ENCODE measurements at regions not wholly inside any gene's neighbourhood (a gene's known extent, or its start where the extent isn't known, plus 50 kb on each side); places are given as distances from the start of the nearest gene placed in this dataset.
A peak's percentile ranks its signal among the peaks of the same experiment; 100 is the strongest.

- Histone ChIP-seq H3K27ac (no peak overlapping the region), H3K4me3 (ENCODE audit: low read depth, low read length) (no peak overlapping the region), H3K36me3 (replicated peaks) (no peaks in the 10 kb centered on the region), H3K27me3 (replicated peaks) (no peaks in the 10 kb centered on the region)
- no peak for DNase-seq
- TF ChIP-seq, protein P1, sequence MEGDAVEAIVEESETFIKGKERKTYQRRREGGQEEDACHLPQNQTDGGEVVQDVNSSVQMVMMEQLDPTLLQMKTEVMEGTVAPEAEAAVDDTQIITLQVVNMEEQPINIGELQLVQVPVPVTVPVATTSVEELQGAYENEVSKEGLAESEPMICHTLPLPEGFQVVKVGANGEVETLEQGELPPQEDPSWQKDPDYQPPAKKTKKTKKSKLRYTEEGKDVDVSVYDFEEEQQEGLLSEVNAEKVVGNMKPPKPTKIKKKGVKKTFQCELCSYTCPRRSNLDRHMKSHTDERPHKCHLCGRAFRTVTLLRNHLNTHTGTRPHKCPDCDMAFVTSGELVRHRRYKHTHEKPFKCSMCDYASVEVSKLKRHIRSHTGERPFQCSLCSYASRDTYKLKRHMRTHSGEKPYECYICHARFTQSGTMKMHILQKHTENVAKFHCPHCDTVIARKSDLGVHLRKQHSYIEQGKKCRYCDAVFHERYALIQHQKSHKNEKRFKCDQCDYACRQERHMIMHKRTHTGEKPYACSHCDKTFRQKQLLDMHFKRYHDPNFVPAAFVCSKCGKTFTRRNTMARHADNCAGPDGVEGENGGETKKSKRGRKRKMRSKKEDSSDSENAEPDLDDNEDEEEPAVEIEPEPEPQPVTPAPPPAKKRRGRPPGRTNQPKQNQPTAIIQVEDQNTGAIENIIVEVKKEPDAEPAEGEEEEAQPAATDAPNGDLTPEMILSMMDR (IDR thresholded peaks at IDR 0.05; ENCODE audit: low read depth, low read length, missing control alignments): no peak
- in situ Hi-C loops (cut with HindIII; ENCODE audit: low pct_ligation_motif_present, low sequenced_read_pairs): no loop called here
These were observed 209.5 kb downstream of the TOMM20 start for GRCh38 chr1:234918961-234919761.

- in situ Hi-C loops (cut with HindIII; ENCODE audit: low pct_ligation_motif_present, low sequenced_read_pairs): no loop called here
- peak; percentile 53 for DNase-seq
- TF ChIP-seq, protein P1 (IDR thresholded peaks at IDR 0.05; ENCODE audit: low read depth, low read length, missing control alignments): no peak
- H3K36me3 ChIP-seq (replicated peaks): no peaks in the 10 kb centered on the region
- H3K27me3 ChIP-seq (replicated peaks): no peaks in the 10 kb centered on the region
- H3K27ac ChIP-seq: peak overlapping the region; percentile 37
- H3K4me3 ChIP-seq (ENCODE audit: low read depth, low read length): no peak overlapping the region
These were observed 210.3 kb downstream of the TOMM20 start for GRCh38 chr1:234918181-234918841.

DNA sequence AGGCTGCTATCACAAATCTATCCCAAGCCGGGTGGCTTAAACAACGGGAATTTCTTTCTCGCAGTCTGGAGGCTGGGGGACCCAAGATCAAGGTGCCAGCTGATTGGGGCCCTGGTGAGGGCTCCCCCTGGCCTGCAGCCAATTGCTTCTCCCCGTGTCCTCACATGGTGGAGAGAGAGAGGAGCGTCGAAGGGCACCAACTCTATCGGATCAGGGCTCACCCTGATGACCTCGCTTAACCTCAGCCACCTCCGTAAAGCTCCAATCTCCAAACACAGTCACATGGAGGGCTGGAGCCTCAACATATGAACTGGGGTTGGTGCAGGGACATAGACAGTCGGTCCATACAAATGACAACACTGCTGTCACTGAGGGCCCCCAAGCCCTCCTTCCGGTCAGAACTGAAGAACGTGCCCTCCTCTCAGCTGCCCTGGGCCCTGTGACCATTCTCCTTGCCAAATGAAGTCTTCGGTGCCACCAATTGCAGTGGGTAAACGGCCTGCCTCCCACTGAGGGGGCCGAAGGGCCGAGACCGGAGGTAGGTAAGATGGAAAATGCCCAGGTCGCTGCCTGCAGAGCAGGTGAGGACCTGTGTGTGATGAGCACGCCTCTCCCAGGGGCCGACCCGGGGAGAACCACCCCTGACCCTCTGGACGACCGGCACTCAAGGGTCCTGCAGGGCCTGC, 211.0 kb downstream of the TOMM20 start:
- TF ChIP-seq, protein P1 (IDR thresholded peaks at IDR 0.05; ENCODE audit: low read depth, low read length, missing control alignments): no peak
- H3K36me3 ChIP-seq (replicated peaks): no peaks in the 10 kb centered on the region
- no peaks in the 10 kb centered on the region for H3K27me3 ChIP-seq (replicated peaks)
- in situ Hi-C loops (cut with HindIII; ENCODE audit: low pct_ligation_motif_present, low sequenced_read_pairs): no loop called here
- no peak overlapping the region for H3K27ac ChIP-seq
- no peak for DNase-seq
- no peak overlapping the region for H3K4me3 ChIP-seq (ENCODE audit: low read depth, low read length)

DNA sequence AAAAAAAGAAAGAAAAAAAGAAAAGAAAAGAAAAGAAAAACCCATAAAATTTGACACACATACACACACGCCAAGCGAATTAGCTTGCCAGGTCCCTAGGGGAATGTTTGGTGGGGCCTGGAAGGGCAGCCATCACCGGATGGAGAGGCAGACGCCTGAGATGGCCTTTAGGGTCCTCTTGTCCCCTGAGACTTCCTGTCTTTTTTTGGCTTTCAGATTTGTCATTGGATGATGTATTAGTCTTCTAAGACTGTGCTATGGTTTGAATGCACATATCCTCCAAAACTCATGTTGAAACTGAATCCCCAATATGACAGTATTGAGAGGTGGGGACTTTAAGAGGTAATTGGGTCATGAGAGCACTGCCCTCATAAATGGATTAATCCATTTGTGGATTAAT, 211.8 kb downstream of the TOMM20 start:
- Histone ChIP-seq H3K27me3 (replicated peaks) (no peaks in the 10 kb centered on the region), H3K36me3 (replicated peaks) (no peaks in the 10 kb centered on the region), H3K27ac (no peak overlapping the region), H3K4me3 (ENCODE audit: low read depth, low read length) (no peak overlapping the region)
- no peak for DNase-seq
- in situ Hi-C loops (cut with HindIII; ENCODE audit: low pct_ligation_motif_present, low sequenced_read_pairs): no loop called here
- TF ChIP-seq, protein P1 (IDR thresholded peaks at IDR 0.05; ENCODE audit: low read depth, low read length, missing control alignments): no peak

GRCh38 chr1:234915924-234916675, 212.5 kb downstream of the TOMM20 start:
- no peak overlapping the region for H3K27ac ChIP-seq
- TF ChIP-seq, protein P1 (IDR thresholded peaks at IDR 0.05; ENCODE audit: low read depth, low read length, missing control alignments): no peak
- H3K27me3 ChIP-seq (replicated peaks): no peaks in the 10 kb centered on the region
- no peaks in the 10 kb centered on the region for H3K36me3 ChIP-seq (replicated peaks)
- H3K4me3 ChIP-seq (ENCODE audit: low read depth, low read length): no peak overlapping the region
- no peak for DNase-seq
- in situ Hi-C loops (cut with HindIII; ENCODE audit: low pct_ligation_motif_present, low sequenced_read_pairs): no loop called here

All from brain microvascular endothelial cell (primary cell).